ENCODE measurements at regions not wholly inside any gene's neighbourhood (a gene's known extent, or its start where the extent isn't known, plus 50 kb on each side); places are given as distances from the start of the nearest gene placed in this dataset.

DNA sequence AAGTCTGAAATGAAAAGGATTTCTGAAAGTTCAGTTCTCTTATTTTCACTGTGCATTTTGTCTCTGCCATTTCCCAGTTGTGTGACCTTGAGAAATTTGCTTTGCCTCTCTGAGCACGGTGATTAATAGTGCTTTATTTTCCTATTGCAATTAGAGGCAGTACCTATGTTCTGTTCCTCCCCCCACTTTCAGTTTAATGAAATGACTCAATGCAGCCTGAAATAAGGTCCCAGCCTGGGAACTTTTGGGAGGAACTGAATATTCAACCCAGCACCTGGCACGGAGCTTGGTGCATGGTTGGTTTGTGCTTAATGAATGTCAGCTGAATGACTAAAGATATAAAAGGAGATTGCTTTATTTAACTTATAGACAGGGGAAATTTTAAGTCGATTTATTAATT lies 352.6 kb downstream of the PDCD6IP start:
- TF ChIP-seq, protein P1, sequence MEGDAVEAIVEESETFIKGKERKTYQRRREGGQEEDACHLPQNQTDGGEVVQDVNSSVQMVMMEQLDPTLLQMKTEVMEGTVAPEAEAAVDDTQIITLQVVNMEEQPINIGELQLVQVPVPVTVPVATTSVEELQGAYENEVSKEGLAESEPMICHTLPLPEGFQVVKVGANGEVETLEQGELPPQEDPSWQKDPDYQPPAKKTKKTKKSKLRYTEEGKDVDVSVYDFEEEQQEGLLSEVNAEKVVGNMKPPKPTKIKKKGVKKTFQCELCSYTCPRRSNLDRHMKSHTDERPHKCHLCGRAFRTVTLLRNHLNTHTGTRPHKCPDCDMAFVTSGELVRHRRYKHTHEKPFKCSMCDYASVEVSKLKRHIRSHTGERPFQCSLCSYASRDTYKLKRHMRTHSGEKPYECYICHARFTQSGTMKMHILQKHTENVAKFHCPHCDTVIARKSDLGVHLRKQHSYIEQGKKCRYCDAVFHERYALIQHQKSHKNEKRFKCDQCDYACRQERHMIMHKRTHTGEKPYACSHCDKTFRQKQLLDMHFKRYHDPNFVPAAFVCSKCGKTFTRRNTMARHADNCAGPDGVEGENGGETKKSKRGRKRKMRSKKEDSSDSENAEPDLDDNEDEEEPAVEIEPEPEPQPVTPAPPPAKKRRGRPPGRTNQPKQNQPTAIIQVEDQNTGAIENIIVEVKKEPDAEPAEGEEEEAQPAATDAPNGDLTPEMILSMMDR (IDR thresholded peaks at IDR 0.05; ENCODE audit: insufficient read depth, low read length, poor library complexity, severe bottlenecking): no peak
- TF ChIP-seq EZH2phosphoT487 (conservative IDR thresholded peaks at IDR 0.05; ENCODE audit: low read length): no peak
